ENCODE measurements at regions not wholly inside any gene's neighbourhood (a gene's known extent, or its start where the extent isn't known, plus 50 kb on each side); places are given as distances from the start of the nearest gene placed in this dataset.

DNA sequence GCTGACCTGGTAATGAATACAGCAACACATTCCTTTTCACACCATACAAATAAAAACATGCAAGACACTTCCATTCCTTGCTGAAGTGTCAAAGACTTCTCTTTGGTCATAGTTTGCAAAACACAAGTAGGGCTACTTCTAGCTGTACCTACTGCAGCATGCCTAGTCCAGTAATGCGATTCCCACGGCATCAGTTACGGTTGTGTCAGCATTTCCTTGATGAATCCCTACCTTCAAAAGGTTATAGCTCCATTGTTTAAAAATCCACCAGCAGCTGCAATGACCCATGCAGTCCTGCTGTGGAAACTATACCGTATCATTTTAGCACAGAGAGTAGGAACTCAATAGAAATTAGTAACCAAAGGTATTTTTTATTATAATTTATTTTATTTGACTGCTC, 1371.5 kb downstream of the EPHA7 start:
- TF ChIP-seq POLR2AphosphoS5 (IDR thresholded peaks at IDR 0.05) (no peak), POLR2A (IDR thresholded peaks at IDR 0.05) (no peak)
- TF ChIP-seq, protein P1, sequence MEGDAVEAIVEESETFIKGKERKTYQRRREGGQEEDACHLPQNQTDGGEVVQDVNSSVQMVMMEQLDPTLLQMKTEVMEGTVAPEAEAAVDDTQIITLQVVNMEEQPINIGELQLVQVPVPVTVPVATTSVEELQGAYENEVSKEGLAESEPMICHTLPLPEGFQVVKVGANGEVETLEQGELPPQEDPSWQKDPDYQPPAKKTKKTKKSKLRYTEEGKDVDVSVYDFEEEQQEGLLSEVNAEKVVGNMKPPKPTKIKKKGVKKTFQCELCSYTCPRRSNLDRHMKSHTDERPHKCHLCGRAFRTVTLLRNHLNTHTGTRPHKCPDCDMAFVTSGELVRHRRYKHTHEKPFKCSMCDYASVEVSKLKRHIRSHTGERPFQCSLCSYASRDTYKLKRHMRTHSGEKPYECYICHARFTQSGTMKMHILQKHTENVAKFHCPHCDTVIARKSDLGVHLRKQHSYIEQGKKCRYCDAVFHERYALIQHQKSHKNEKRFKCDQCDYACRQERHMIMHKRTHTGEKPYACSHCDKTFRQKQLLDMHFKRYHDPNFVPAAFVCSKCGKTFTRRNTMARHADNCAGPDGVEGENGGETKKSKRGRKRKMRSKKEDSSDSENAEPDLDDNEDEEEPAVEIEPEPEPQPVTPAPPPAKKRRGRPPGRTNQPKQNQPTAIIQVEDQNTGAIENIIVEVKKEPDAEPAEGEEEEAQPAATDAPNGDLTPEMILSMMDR (IDR thresholded peaks at IDR 0.05), result no peak

Measured in breast epithelium (tissue), 3 donors.